B cell (primary cell): ENCODE measurements at regions not wholly inside any gene's neighbourhood (a gene's known extent, or its start where the extent isn't known, plus 50 kb on each side); places are given as distances from the start of the nearest gene placed in this dataset.

Experiments
- ATAC-seq: fragments of 200-7000 bp; cut with Tn5 transposase; one replicate; pipeline ENCODE4 v1.10.0; 2021; ENCODE audit warnings: low read depth, mild to moderate bottlenecking, moderate number of reproducible peaks, moderate library complexity
- CTCF ChIA-PET: fragments of 350-600 bp; sonication (Branson Sonifier 250); formaldehyde crosslinking; loops from one replicate; lab custom pipeline; 2021; ENCODE audit warnings: antibody characterized with exemption, inconsistent platforms; lab: Charles Lee
- POLR2A ChIA-PET: fragments of 350-600 bp; sonication (Branson Sonifier 250); formaldehyde crosslinking; loops from one replicate; lab custom pipeline; 2021; ENCODE audit warnings: antibody characterized with exemption; lab: Charles Lee
- DNase-seq: peaks from one replicate; pipeline ENCODE4 v3.0.0; 2013
- H2AFZ ChIP-seq: 2 replicates; pipeline ENCODE4 v1.6.1; 2012; ENCODE audit warnings: mild to moderate bottlenecking, low read depth, low read length; ENCODE audit not compliant: insufficient read depth, poor library complexity, severe bottlenecking
- H3K27ac ChIP-seq, 2 donors: 1 replicate in 1 of 2; 2 replicates in 1 of 2; pipeline ENCODE4 v1.5.1; 2012 to 2013; ENCODE audit warnings: low read length in 2 of 2, mild to moderate bottlenecking in 2 of 2, moderate library complexity in 1 of 2
- H3K27me3 ChIP-seq, 4 experiments: fragments of 200-600 bp in 1 of 4; sonication (generic) in 1 of 4; replicated peaks in 1 of 4; 1 replicate in 2 of 4; 2 replicates in 2 of 4; pipeline versions ENCODE4 v1.6.1 to v1.7.0; 2013 to 2016; ENCODE audit warnings: low read length in 3 of 4, mild to moderate bottlenecking in 2 of 4, mixed read lengths in 1 of 4, moderate library complexity in 1 of 4; ENCODE audit not compliant: insufficient read depth in 4 of 4, control insufficient read depth in 3 of 4; ENCODE audit errors: control extremely low read depth in 1 of 4
- H3K36me3 ChIP-seq, 2 experiments: replicated peaks in 1 of 2; 1 replicate in 1 of 2; 2 replicates in 1 of 2; pipeline versions ENCODE4 v1.6.1 to v1.7.1; 2013; ENCODE audit warnings: low read length in 1 of 2; ENCODE audit not compliant: insufficient read depth in 2 of 2, control insufficient read depth in 1 of 2; ENCODE audit errors: control extremely low read depth in 1 of 2, extremely low read depth in 1 of 2
- H3K4me1 ChIP-seq, 2 donors: fragments of 200-600 bp in 1 of 2; sonication (generic) in 1 of 2; 1 replicate in 1 of 2; 2 replicates in 1 of 2; pipeline versions ENCODE4 v1.5.1 to v1.6.1; 2013 to 2017; ENCODE audit warnings: low read length in 2 of 2; ENCODE audit not compliant: control insufficient read depth in 2 of 2, insufficient read depth in 2 of 2
- H3K4me2 ChIP-seq: replicated peaks from 2 replicates; pipeline ENCODE3; 2012; ENCODE audit warnings: mild to moderate bottlenecking, low read depth, low read length; ENCODE audit not compliant: poor library complexity, severe bottlenecking
- H3K4me3 ChIP-seq, 5 experiments: fragments of 200-600 bp in 1 of 5; sonication (generic) in 1 of 5; 1 replicate in 3 of 5; 2 replicates in 2 of 5; pipeline versions ENCODE4 v1.5.1 to v1.7.0; 2011 to 2016; ENCODE audit warnings: low read length in 4 of 5, mild to moderate bottlenecking in 4 of 5, low read depth in 2 of 5, control low read depth in 1 of 5, moderate library complexity in 1 of 5; ENCODE audit not compliant: insufficient read depth in 1 of 5; ENCODE audit errors: control extremely low read depth in 1 of 5, extremely low read depth in 1 of 5
- H3K79me2 ChIP-seq: fragments of 200-600 bp; sonication (generic); one replicate; pipeline ENCODE4 v1.6.0; 2016; ENCODE audit warnings: low read length; ENCODE audit not compliant: control insufficient read depth, insufficient read depth
- H3K9ac ChIP-seq: fragments of 200-600 bp; sonication (generic); 2 replicates; pipeline ENCODE4 v1.6.1; 2017; ENCODE audit warnings: mild to moderate bottlenecking, low read length, moderate library complexity
- H3K9me3 ChIP-seq, 3 donors: one replicate each; pipeline versions ENCODE4 v1.6.1 to v1.7.1; 2013; ENCODE audit warnings: low read length in 2 of 3; ENCODE audit not compliant: control insufficient read depth in 2 of 3, insufficient read depth in 1 of 3; ENCODE audit errors: control extremely low read depth in 1 of 3
- H4K20me1 ChIP-seq: 2 replicates; pipeline ENCODE4 v1.6.0; 2012; ENCODE audit warnings: mild to moderate bottlenecking, low read length; ENCODE audit not compliant: insufficient read depth, control insufficient read depth, poor library complexity, severe bottlenecking
- H3K27ac Mint-ChIP-seq: one replicate; pipeline ENCODE4 v1.8.0; 2021; ENCODE audit warnings: mixed read lengths
- H3K27me3 Mint-ChIP-seq: one replicate; pipeline ENCODE4 v1.8.0; 2021; ENCODE audit warnings: mixed read lengths
- H3K4me1 Mint-ChIP-seq: one replicate; pipeline ENCODE4 v1.8.0; 2021; ENCODE audit warnings: mixed read lengths
- H3K4me3 Mint-ChIP-seq: one replicate; pipeline ENCODE4 v1.8.0; 2021; ENCODE audit warnings: mixed read lengths
- H3K9me3 Mint-ChIP-seq: one replicate; pipeline ENCODE4 v1.8.0; 2022; ENCODE audit warnings: mixed read lengths; ENCODE audit not compliant: insufficient read depth
- EZH2 ChIP-seq: IDR thresholded peaks from 2 replicates; pipeline ENCODE4 v1.6.1; 2012; ENCODE audit warnings: borderline replicate concordance, low read depth, mild to moderate bottlenecking, moderate library complexity, low read length; ENCODE audit not compliant: insufficient read depth, poor library complexity, severe bottlenecking
- WGBS: methylation state at CpG from one replicate; pipeline ENCODE4 v1.1.5; 2013; ENCODE audit warnings: missing lambda C conversion rate; ENCODE audit not compliant: insufficient coverage; 5-methylcytosine and 5-hydroxymethylcytosine counted together
- intact Hi-C: fragments of 100-400 bp; cut with micrococcal nuclease; formaldehyde crosslinking; loops from one replicate; pipeline ENCODE4 v1.10.0; 2022
- TF ChIP-seq, protein P1 (sequence below): fragments of 200-600 bp; IDR thresholded peaks from one replicate; pipeline ENCODE4 v1.8.0; 2022; ENCODE audit warnings: antibody characterized with exemption, mild to moderate bottlenecking

DNA sequence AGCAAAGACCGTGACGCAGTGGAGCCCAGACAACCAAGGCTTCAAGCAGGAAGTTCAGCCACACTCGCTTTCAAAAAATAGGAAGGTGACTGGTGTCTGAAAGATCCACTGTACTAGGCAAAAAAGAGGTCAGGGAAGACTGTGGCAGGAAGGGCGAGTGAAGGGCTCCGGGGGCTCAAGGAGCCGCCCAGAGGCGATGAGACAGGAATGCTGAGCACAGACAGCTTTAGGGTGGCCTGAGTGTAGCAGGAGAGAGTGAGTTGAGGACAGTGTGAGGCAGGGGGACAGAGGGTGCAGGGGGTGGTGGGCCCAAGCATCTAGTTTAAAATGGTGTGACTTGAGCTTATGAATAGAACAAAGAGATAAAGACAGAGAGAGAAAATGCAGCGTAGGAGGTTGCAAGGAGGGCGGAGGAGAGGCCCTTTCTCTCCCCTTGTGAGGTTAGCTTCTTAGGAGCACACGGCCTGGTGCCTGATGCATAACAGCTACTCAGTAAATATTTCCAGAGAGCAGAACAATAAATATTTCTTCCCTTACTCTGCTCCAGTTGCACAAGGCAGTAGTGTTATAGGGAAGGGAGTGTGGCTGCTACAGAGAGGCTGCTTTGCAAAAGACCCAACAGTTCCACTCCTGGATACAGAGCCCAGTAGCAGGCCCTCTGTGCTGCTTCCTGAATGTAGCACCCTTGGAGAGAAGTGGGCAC is 789.7 kb upstream of the RAB6C start:
- DNase-seq (no peak), ATAC-seq (no peak)
- TF ChIP-seq EZH2 = no peak
- CTCF ChIA-PET = no interaction called here
- Mint-ChIP-seq H3K4me3 (no peak overlapping the region), H3K27me3 (peaks cover 22% of the 10 kb centered on the region), H3K9me3 (no peaks in the 10 kb centered on the region), H3K4me1 (no peaks in the 10 kb centered on the region), H3K27ac (no peak overlapping the region)
- Histone ChIP-seq H3K9ac (no peak overlapping the region), H3K79me2 (no peaks in the 10 kb centered on the region), H3K9me3 (no peaks in the 10 kb centered on the region), H4K20me1 (no peaks in the 10 kb centered on the region), H3K4me1 (no peaks in the 10 kb centered on the region), H3K27me3 (peaks cover 0 to 4% (median 0%) of the 10 kb centered on the region in 4 experiments), H3K36me3 (no peaks in the 10 kb centered on the region), H3K4me3 (no peak overlapping the region), H3K27ac (no peak overlapping the region), H3K4me2 (no peak overlapping the region), H2AFZ (no peak overlapping the region)
- POLR2A ChIA-PET = no interaction called here
- 89% methylated on average over 8 of the region's 10 CpGs for WGBS
- intact Hi-C loops = no loop called here

DNA sequence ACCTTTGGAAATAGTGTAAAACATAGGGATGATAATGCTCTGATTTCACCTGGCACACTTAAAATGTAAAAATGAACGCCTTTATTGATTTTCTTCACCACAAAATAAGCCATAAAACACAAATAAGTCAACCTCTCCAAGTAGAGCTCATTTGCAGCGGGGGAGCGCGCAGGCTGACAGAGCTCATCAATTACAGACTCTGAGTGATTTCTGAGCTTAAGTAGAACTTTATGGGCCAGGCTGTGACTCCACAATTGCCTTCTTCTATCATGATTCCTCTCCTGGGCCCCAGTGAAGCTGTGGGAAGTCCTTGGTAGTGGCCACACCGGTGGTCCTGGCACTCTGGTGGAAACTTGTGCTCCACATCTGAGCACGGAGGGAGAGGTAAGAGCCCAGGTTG is 789.0 kb upstream of the RAB6C start:
- peaks cover 0 to 4% (median 0%) of the 10 kb centered on the region in 4 experiments for H3K27me3 ChIP-seq
- no peak overlapping the region for H3K4me2 ChIP-seq
- DNase-seq (no peak), ATAC-seq (no peak)
- no peak overlapping the region for H3K4me3 Mint-ChIP-seq
- peaks cover 22% of the 10 kb centered on the region for H3K27me3 Mint-ChIP-seq
- POLR2A ChIA-PET = no interaction called here
- TF ChIP-seq, protein P1, sequence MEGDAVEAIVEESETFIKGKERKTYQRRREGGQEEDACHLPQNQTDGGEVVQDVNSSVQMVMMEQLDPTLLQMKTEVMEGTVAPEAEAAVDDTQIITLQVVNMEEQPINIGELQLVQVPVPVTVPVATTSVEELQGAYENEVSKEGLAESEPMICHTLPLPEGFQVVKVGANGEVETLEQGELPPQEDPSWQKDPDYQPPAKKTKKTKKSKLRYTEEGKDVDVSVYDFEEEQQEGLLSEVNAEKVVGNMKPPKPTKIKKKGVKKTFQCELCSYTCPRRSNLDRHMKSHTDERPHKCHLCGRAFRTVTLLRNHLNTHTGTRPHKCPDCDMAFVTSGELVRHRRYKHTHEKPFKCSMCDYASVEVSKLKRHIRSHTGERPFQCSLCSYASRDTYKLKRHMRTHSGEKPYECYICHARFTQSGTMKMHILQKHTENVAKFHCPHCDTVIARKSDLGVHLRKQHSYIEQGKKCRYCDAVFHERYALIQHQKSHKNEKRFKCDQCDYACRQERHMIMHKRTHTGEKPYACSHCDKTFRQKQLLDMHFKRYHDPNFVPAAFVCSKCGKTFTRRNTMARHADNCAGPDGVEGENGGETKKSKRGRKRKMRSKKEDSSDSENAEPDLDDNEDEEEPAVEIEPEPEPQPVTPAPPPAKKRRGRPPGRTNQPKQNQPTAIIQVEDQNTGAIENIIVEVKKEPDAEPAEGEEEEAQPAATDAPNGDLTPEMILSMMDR = no peak
- no peak for TF ChIP-seq EZH2
- CTCF ChIA-PET = no interaction called here
- H4K20me1 ChIP-seq = no peaks in the 10 kb centered on the region
- H3K4me1 Mint-ChIP-seq = no peaks in the 10 kb centered on the region
- no peak overlapping the region for H3K4me3 ChIP-seq
- no peak overlapping the region for H3K9ac ChIP-seq
- H3K4me1 ChIP-seq = no peaks in the 10 kb centered on the region
- H3K36me3 ChIP-seq = no peaks in the 10 kb centered on the region
- no peaks in the 10 kb centered on the region for H3K9me3 Mint-ChIP-seq
- H3K9me3 ChIP-seq = no peaks in the 10 kb centered on the region
- WGBS = 89% methylated on average over 5 of the region's 6 CpGs
- H3K27ac Mint-ChIP-seq = no peak overlapping the region
- H2AFZ ChIP-seq = no peak overlapping the region
- intact Hi-C loops = no loop called here
- no peaks in the 10 kb centered on the region for H3K79me2 ChIP-seq
- no peak overlapping the region for H3K27ac ChIP-seq
